K562 (cell line): ENCODE measurements at regions not wholly inside any gene's neighbourhood (a gene's known extent, or its start where the extent isn't known, plus 50 kb on each side); places are given as distances from the start of the nearest gene placed in this dataset.

Source experiments
- ATAC-seq: fragments of 200-7000 bp; cut with Tn5 transposase; 3 replicates; pipeline ENCODE4 v1.9.1; 2020; ENCODE audit warnings: moderate library complexity
- BruUV-seq: library from RNA; stranded (reverse); fragments of 400-500 nt; replicated peaks from 2 replicates; lab custom pipeline; 2021; lab: Mats Ljungman, UMichigan
- CTCF ChIA-PET: fragments of 300-600 bp; formaldehyde crosslinking; extraction: SDS; loops from one replicate; lab custom pipeline; 2021; ENCODE audit warnings: low intra/inter-chr PET ratio; lab: Yijun Ruan, JAX
- POLR2A ChIA-PET: fragments of 300-600, 350-650 bp; sonication (Branson Sonifier 250); formaldehyde crosslinking; extraction: SDS; loops from one replicate; lab custom pipeline; 2021; ENCODE audit warnings: antibody characterized with exemption, inconsistent platforms; lab: Yijun Ruan, JAX
- DNase-seq, 4 experiments: peaks; one replicate each; pipeline versions ENCODE4 v3.0.0 to v3.0.0-alpha.2; 2011 to 2018; ENCODE audit warnings: low spot score in 3 of 4, mixed read lengths in 3 of 4; ENCODE audit errors: extremely low read depth in 1 of 4
- FAIRE-seq: peaks from 2 replicates; lab custom pipeline; 2011; peaks lifted over from hg19 to GRCh38; lab: Jason Lieb, UNC
- H2AFZ ChIP-seq: 2 replicates; pipeline ENCODE4 v1.6.0; 2011; ENCODE audit warnings: low read depth, low read length, control low read depth, inconsistent platforms
- H3K27ac ChIP-seq: fragments of 200-600 bp; 3 replicates; pipeline ENCODE4 v1.8.0; 2011; ENCODE audit warnings: low read depth, mild to moderate bottlenecking, control low read depth, inconsistent platforms, low read length, moderate library complexity, mixed read lengths; ENCODE audit errors: extremely low read depth
- H3K27me3 ChIP-seq, 2 experiments: fragments of 300-600 bp in 1 of 2; 2 replicates in 1 of 2; 3 replicates in 1 of 2; pipeline versions ENCODE4 v1.6.0 to v1.8.0; 2011; ENCODE audit warnings: inconsistent platforms in 2 of 2, low read length in 2 of 2, mild to moderate bottlenecking in 1 of 2, mixed read lengths in 1 of 2, moderate library complexity in 1 of 2; ENCODE audit not compliant: control insufficient read depth in 2 of 2, insufficient read depth in 2 of 2
- H3K36me3 ChIP-seq: fragments of 300-600 bp; 3 replicates; pipeline ENCODE4 v1.8.0; 2011; ENCODE audit warnings: mild to moderate bottlenecking, low read length, inconsistent platforms; ENCODE audit not compliant: control insufficient read depth, insufficient read depth
- H3K4me1 ChIP-seq, 2 experiments: fragments of 200-600 bp in 1 of 2; replicated peaks in 1 of 2; 2 replicates in 1 of 2; 3 replicates in 1 of 2; pipeline versions ENCODE4 v1.5.1 to v1.8.0; 2011; ENCODE audit warnings: inconsistent platforms in 2 of 2, low read length in 2 of 2, mild to moderate bottlenecking in 1 of 2, mixed read lengths in 1 of 2, moderate library complexity in 1 of 2; ENCODE audit not compliant: control insufficient read depth in 2 of 2, insufficient read depth in 2 of 2
- H3K4me2 ChIP-seq: 2 replicates; pipeline ENCODE4 v1.6.1; 2011; ENCODE audit warnings: low read length, control low read depth, inconsistent platforms, mixed read lengths; ENCODE audit not compliant: insufficient read depth
- H3K4me3 ChIP-seq: fragments of 200-600 bp; sonication (generic), shearing (Covaris generic); 2 replicates; pipeline ENCODE4 v1.5.1; 2016; ENCODE audit warnings: control low read depth, inconsistent platforms
- H3K79me2 ChIP-seq: fragments of 200-600 bp; 3 replicates; pipeline ENCODE4 v1.8.0; 2011; ENCODE audit warnings: low read length, inconsistent platforms; ENCODE audit not compliant: control insufficient read depth, insufficient read depth
- H3K9ac ChIP-seq, 2 experiments: 2 replicates each; pipeline versions ENCODE4 v1.6.0 to v1.6.1; 2011; ENCODE audit warnings: low read depth in 2 of 2, low read length in 2 of 2, control low read depth in 1 of 2, inconsistent platforms in 1 of 2, mild to moderate bottlenecking in 1 of 2, mixed read lengths in 1 of 2; ENCODE audit not compliant: insufficient read depth in 1 of 2
- H3K9me1 ChIP-seq: one replicate; pipeline ENCODE4 v1.6.0; 2011; ENCODE audit warnings: inconsistent platforms, mild to moderate bottlenecking, low read length, moderate library complexity; ENCODE audit not compliant: control insufficient read depth, insufficient read depth
- H3K9me3 ChIP-seq: replicated peaks from 2 replicates; pipeline ENCODE4 v1.5.1; 2011; ENCODE audit warnings: low read depth, low read length, inconsistent platforms; ENCODE audit not compliant: control insufficient read depth, insufficient read depth
- H4K20me1 ChIP-seq: replicated peaks from 2 replicates; pipeline ENCODE4 v1.6.1; 2011; ENCODE audit warnings: low read length, inconsistent platforms, mixed read lengths; ENCODE audit not compliant: control insufficient read depth, insufficient read depth
- CREB1 ChIP-seq, 2 experiments: sonication (generic) in 1 of 2; formaldehyde crosslinking in 1 of 2; IDR thresholded peaks; 2 replicates each; pipeline versions ENCODE4 v1.6.1 to v1.8.0; 2012 to 2022; ENCODE audit warnings: inconsistent platforms in 1 of 2, mild to moderate bottlenecking in 1 of 2, missing genetic modification reagents in 1 of 2, moderate library complexity in 1 of 2
- HDAC3 ChIP-seq: fragments of 450-650 bp; IDR thresholded peaks from 2 replicates; pipeline ENCODE4 v1.6.1; 2018; ENCODE audit warnings: borderline replicate concordance, mild to moderate bottlenecking, moderate library complexity; ENCODE audit not compliant: partially characterized antibody
- MIER1 ChIP-seq: fragments of 450-650 bp; IDR thresholded peaks from 2 replicates; pipeline ENCODE4 v1.6.1; 2016; ENCODE audit warnings: antibody characterized with exemption, mild to moderate bottlenecking, low read depth
- MTA2 ChIP-seq: fragments of 450-650 bp; IDR thresholded peaks from 2 replicates; pipeline ENCODE4 v1.6.1; 2016; ENCODE audit warnings: low read depth
- NBN ChIP-seq: fragments of 450-650 bp; IDR thresholded peaks from 2 replicates; pipeline ENCODE4 v1.6.1; 2016; ENCODE audit warnings: low read depth, mild to moderate bottlenecking
- NCOR1 ChIP-seq: fragments of 450-650 bp; IDR thresholded peaks from 2 replicates; pipeline ENCODE4 v1.6.1; 2016; ENCODE audit warnings: mild to moderate bottlenecking, moderate library complexity
- RNF2 ChIP-seq: sonication (generic); IDR thresholded peaks from 2 replicates; pipeline ENCODE4 v1.6.1; 2016
- SMAD2 ChIP-seq: fragments of 150-350 bp; IDR thresholded peaks from 2 replicates; pipeline ENCODE4 v1.6.1; 2014; ENCODE audit warnings: low read depth, mild to moderate bottlenecking, low read length
- SRSF9 ChIP-seq: fragments of 200-400 bp; formaldehyde crosslinking; IDR thresholded peaks from 2 replicates; pipeline ENCODE4 v1.6.1; 2017; ENCODE audit warnings: low read depth, low read length, borderline replicate concordance
- THRAP3 ChIP-seq: fragments of 450-650 bp; IDR thresholded peaks from 2 replicates; pipeline ENCODE4 v1.6.1; 2016; ENCODE audit warnings: mild to moderate bottlenecking, inconsistent platforms, borderline replicate concordance
- ZBED1 ChIP-seq: IDR thresholded peaks from 2 replicates; pipeline ENCODE4 v1.6.1; 2014
- ZNF197 ChIP-seq: fragments of 200-800 bp; sonication (Bioruptor generic); IDR thresholded peaks from 2 replicates; pipeline ENCODE4 v1.6.1; 2016; ENCODE audit warnings: low read depth, missing genetic modification characterization, missing compliant biosample characterization
- ZSCAN32 ChIP-seq: fragments of 450-650 bp; formaldehyde crosslinking; IDR thresholded peaks from 2 replicates; pipeline ENCODE4 v1.4.0; 2020; ENCODE audit warnings: mild to moderate bottlenecking, moderate library complexity
- ZZZ3 ChIP-seq: fragments of 450-650 bp; IDR thresholded peaks from 2 replicates; pipeline ENCODE4 v1.6.1; 2016; ENCODE audit warnings: antibody characterized with exemption, mild to moderate bottlenecking, moderate library complexity
- in situ Hi-C: fragments of 300-500 bp; cut with MboI; formaldehyde crosslinking; loops from 4 replicates; pipeline ENCODE4 v1.15.0; 2018; ENCODE audit warnings: inconsistent platforms, mixed read lengths
- intact Hi-C: fragments of 100-400 bp; cut with micrococcal nuclease; formaldehyde crosslinking; loops from 2 replicates; pipeline ENCODE4 v1.14.2; 2022
- TF ChIP-seq, protein P1 (sequence below): IDR thresholded peaks from 3 replicates; pipeline ENCODE4 v1.6.1; 2011; ENCODE audit warnings: borderline replicate concordance, mild to moderate bottlenecking, moderate library complexity; ENCODE audit not compliant: insufficient read length; ENCODE audit errors: extremely low read depth
- TF ChIP-seq, protein P2 (sequence below): fragments of 450-650 bp; formaldehyde crosslinking; IDR thresholded peaks from 2 replicates; pipeline ENCODE4 v1.4.0; 2022; ENCODE audit warnings: missing genetic modification characterization
- TF ChIP-seq, protein P3 (sequence below): fragments of 450-650 bp; formaldehyde crosslinking; IDR thresholded peaks from 2 replicates; pipeline ENCODE4 v1.4.0; 2022; ENCODE audit warnings: mild to moderate bottlenecking, moderate library complexity

DNA sequence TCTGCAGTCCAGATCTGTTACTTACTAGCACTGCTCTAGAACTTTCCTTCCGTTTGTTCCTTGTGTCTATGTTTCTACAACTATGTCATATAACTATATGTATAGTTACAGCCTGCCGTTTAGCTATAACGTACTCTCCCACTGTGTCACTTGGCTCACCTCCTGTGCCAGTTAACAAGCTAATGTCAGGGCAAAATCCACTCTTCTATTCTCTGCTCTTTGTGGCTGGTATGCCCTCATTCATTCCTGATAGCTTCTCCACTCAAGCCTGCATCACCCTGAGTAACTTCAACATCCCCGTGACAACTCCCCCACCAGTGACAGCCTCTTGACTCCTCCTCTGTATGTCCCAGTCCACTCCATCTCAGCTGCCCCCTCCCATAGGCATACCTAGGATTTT lies 229.2 kb downstream of the TJP1 start (continued):
- TF ChIP-seq, protein P1, sequence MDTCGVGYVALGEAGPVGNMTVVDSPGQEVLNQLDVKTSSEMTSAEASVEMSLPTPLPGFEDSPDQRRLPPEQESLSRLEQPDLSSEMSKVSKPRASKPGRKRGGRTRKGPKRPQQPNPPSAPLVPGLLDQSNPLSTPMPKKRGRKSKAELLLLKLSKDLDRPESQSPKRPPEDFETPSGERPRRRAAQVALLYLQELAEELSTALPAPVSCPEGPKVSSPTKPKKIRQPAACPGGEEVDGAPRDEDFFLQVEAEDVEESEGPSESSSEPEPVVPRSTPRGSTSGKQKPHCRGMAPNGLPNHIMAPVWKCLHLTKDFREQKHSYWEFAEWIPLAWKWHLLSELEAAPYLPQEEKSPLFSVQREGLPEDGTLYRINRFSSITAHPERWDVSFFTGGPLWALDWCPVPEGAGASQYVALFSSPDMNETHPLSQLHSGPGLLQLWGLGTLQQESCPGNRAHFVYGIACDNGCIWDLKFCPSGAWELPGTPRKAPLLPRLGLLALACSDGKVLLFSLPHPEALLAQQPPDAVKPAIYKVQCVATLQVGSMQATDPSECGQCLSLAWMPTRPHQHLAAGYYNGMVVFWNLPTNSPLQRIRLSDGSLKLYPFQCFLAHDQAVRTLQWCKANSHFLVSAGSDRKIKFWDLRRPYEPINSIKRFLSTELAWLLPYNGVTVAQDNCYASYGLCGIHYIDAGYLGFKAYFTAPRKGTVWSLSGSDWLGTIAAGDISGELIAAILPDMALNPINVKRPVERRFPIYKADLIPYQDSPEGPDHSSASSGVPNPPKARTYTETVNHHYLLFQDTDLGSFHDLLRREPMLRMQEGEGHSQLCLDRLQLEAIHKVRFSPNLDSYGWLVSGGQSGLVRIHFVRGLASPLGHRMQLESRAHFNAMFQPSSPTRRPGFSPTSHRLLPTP, result no peak
- no peak for TF ChIP-seq HDAC3
- TF ChIP-seq SRSF9, result no peak
- no peak for TF ChIP-seq ZBED1
- TF ChIP-seq ZNF197 (CRISPR knock-in tag), result no peak
- TF ChIP-seq RNF2, result no peak

DNA sequence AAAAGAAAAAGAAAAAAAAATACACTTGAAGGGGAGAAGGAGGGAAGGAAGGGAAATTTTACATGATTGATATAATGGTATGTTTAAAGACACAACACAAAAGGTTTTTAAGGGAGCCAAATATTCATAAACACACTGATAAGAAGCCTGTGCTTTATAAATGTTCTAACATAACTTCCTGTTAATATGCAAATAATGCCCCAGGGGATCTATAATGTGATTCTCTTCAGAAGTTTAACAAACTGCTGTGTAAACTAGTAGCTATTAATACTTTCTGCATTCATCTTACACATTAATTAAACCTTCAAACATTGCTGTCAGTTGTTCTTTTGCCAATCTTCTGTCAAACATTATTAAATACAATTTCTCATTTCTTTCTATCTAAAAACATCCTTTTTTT lies 231.6 kb downstream of the TJP1 start:
- H3K9ac ChIP-seq, result no peak overlapping the region
- intact Hi-C loops (no loop called here), in situ Hi-C loops (no loop called here)
- H3K36me3 ChIP-seq, result no peaks in the 10 kb centered on the region
- no peak overlapping the region for H3K27ac ChIP-seq
- no peak overlapping the region for H2AFZ ChIP-seq
- TF ChIP-seq NBN, result no peak
- TF ChIP-seq CREB1 (IDR thresholded peaks at IDR 0.05), result no peak
- no peak for TF ChIP-seq CREB1 (CRISPR knock-in tag; IDR thresholded peaks at IDR 0.05)
- TF ChIP-seq, protein P2, sequence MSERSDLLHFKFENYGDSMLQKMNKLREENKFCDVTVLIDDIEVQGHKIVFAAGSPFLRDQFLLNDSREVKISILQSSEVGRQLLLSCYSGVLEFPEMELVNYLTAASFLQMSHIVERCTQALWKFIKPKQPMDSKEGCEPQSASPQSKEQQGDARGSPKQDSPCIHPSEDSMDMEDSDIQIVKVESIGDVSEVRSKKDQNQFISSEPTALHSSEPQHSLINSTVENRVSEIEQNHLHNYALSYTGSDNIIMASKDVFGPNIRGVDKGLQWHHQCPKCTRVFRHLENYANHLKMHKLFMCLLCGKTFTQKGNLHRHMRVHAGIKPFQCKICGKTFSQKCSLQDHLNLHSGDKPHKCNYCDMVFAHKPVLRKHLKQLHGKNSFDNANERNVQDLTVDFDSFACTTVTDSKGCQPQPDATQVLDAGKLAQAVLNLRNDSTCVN (CRISPR knock-in tag), result no peak
- no peak for TF ChIP-seq NCOR1
- no peak for TF ChIP-seq THRAP3
- TF ChIP-seq, protein P3, sequence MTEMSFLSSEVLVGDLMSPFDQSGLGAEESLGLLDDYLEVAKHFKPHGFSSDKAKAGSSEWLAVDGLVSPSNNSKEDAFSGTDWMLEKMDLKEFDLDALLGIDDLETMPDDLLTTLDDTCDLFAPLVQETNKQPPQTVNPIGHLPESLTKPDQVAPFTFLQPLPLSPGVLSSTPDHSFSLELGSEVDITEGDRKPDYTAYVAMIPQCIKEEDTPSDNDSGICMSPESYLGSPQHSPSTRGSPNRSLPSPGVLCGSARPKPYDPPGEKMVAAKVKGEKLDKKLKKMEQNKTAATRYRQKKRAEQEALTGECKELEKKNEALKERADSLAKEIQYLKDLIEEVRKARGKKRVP (CRISPR knock-in tag), result no peak
- TF ChIP-seq MTA2, result no peak
- TF ChIP-seq SMAD2, result no peak
- no peak for TF ChIP-seq ZSCAN32 (CRISPR knock-in tag)
- TF ChIP-seq ZZZ3, result no peak
- TF ChIP-seq MIER1, result no peak
- ChIA-PET POLR2A (no interaction called here), CTCF (no interaction called here)
- ATAC-seq (no peak), DNase-seq (no peak), FAIRE-seq (no peak)
- H4K20me1 ChIP-seq, result no peaks in the 10 kb centered on the region
- no peaks in the 10 kb centered on the region for H3K4me1 ChIP-seq
- BruUV-seq, result no TSS peak
- no peaks in the 10 kb centered on the region for H3K9me3 ChIP-seq
- H3K27me3 ChIP-seq, result peaks cover 0 to 7% of the 10 kb centered on the region in 2 experiments; a peak in 2 of 5 replicates
- H3K4me3 ChIP-seq, result no peak overlapping the region
- H3K79me2 ChIP-seq, result no peaks in the 10 kb centered on the region
- no peaks in the 10 kb centered on the region for H3K9me1 ChIP-seq
- H3K4me2 ChIP-seq, result no peak overlapping the region
